HG02678 (cell line): ENCODE measurements at regions not wholly inside any gene's neighbourhood (a gene's known extent, or its start where the extent isn't known, plus 50 kb on each side); places are given as distances from the start of the nearest gene placed in this dataset.

Experiments
- ATAC-seq: cut with Tn5 transposase; IDR thresholded peaks from one replicate; pipeline ENCODE4 v1.9.1; 2021; ENCODE audit warnings: mild to moderate bottlenecking, moderate library complexity; ENCODE audit not compliant: unreplicated experiment

DNA sequence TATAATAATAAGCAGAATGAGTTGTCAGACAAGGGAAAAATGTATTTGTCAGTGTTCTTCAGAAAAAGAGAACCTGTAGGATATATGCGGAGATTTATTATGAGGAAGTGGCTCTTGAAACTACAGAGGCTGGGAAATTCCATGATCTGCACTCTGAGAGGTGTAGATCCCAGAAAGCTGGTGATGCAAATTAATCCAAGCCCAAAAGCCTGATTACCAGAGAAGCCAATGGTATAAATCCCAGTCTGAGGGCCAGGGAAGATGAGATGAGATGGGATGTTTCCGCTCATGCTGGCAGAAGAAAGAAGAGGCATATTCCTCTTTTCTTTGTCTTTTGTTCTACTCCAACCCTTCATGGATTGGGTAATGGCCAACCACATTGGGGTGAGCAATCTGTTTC lies 732.8 kb upstream of the IGFBP3 start:
- ATAC-seq: no peak

DNA sequence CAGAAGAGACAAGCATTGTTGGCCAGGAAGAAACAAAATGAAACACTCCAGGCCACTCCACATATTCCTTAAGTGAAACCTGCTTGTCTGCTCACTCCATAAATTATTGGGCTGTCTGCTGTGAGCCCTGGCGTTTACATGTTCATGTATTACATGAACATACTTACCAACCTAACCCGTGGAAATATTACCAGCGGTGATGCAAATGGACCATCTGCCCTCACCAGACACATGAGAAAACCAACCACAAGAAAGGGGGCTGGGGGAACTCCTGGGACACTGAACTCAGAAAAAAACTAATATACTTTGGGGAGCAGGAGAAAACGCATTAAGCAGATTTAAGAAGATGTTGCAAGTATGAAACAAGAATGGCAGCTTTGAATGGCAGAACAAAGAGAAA lies 731.2 kb upstream of the IGFBP3 start:
- ATAC-seq: no peak

DNA sequence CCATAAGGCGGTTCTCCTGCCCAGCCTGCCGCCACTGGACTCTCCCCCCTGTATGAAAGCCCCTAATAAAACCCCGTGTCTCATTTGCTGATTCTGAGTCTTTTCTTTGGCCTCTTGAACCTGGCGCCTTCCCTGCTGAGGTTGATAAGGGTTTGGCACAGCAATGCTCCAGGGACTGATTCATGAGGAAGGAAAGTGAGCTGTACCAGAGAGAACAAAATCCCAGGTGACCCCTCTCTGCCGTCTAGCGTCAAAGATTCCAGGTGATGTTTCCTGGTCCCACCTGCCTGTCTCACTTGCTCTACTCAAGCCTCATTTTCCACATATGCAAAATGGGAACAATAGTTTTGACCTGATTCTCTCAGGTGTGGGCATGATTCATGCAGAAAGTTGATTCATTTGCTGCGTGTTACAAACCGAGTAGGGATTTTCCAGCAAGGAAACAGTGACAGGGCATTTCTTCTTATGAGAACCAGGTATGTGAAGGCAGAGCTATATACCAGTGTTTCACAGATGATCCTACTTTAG lies 730.6 kb upstream of the IGFBP3 start:
- ATAC-seq: no peak

DNA sequence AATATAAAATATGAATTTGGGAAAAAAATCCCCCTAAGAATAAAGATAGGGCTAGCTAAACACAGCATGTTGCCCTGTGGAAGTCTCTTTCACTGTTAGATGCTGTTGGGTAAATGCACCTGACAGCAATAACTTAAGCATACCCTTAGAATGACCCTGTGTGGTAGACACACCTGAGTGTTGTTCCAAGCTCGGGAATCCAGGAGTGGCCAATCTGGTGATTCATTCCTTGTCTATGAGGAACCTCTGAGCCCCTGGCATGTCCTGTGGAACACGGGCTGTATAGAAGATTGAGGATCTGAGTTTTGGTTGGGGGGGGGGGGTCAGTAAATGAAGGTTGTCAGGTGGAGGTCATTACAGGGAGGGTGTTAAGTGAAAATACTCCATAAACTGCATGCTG lies 730.0 kb upstream of the IGFBP3 start:
- ATAC-seq: no peak

DNA sequence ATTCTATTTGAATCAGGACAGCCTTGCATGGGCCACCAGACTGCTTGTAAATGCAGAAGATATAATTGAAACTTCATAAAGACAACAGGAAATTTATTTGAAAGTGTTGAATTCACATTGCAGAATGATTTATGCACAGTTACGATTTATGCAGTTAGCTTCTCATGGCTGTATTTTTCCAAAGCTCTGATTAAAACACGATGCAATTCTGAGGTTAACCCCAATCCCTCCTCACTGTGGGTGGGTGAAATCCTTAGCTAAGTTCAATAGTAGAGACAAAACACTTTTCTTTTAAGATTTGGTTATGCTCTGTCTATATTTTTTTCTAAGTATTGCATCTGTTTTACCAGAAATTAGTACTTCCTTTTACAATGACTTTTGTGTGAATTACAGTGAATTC lies 728.8 kb upstream of the IGFBP3 start:
- no peak for ATAC-seq

DNA sequence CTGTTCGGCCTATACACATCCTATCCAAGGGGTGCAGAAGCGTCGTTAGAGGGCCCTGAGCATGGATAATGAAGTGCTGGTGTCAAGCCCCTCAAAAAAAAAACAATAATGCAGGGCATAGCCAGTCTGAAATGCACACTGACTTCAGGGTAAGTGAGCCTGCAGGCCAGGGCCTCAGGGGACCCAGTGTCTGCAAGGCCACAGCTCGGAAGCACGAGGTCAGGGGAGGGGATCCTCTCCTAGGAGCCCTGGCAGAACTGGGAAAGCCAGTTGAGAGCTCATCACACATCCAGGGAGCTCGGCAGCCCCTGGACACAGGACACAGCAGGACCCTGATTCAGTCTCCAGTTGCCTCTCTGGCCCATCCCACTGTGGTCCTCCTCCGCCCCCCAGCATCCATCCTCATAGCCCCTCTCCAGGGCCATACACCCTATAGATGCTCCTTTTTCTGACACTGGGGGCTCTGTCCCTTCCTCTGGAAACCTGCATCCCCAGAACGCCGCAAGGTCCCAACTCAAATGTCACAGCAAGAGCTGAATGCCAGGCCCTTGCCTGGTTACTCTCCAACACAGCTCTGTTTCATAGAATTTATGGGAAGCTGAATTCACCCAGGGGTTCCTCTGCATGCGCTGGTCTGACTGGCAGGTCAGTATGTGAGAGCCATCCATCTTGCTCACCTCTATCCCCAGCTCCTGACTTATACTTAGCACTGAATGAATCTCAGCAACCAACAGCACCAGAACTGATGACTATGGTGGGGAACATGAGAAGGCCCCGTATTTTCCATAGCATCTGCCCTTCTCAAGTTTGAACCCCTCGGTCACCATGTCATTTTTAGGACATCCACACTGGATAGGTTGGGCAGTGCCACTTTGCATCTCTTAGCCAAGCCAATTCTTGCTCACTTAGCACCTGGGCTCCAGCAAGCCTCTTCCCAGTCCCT lies 717.0 kb upstream of the IGFBP3 start:
- ATAC-seq: no peak

DNA sequence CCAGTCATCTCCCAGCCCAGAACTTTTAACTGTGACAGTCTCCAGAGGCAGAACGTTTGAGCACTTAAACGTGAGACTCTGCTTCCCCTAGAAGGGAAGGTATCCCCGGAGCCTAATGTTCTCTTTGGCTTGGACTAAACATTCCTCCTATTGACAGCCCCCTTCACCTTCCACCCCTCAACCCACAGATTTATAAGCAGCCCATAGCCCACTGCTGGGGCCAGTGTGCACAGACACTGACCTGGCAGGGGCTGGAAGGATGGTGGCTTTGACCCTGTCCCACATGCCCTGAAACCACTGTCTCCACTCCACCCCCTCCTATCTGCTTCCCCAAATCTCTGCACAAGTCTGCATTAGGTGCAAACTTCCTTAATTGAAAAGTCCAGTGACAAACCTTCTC lies 715.0 kb upstream of the IGFBP3 start:
- ATAC-seq: no peak

DNA sequence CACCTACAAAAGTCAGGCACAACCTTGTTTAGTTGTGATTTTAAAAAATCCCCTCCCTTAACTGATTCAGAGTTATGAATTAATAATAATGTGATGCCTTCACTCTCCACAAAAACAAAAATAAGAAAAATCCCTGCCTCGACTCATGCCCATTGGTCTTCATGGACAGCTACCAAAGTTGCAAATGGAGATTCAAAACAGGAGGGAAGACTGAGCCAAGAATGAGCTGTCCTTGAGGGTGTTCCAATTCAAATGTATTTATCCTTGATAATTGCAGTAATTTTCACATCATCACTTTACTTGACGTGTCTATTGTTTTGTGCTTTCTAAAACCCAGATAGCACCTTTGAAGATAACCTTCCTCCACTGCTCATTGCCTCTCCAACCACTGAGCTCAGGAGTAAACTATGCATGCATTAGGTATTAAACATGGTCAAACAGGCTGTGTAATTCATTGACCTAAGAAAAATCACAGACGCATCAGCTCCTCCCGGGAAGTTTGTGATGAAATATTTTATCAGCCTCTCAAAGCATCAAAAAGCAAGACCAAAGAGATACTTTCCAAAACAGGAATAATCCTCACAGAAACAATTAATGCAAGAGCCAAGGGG lies 712.7 kb upstream of the IGFBP3 start:
- no peak for ATAC-seq

DNA sequence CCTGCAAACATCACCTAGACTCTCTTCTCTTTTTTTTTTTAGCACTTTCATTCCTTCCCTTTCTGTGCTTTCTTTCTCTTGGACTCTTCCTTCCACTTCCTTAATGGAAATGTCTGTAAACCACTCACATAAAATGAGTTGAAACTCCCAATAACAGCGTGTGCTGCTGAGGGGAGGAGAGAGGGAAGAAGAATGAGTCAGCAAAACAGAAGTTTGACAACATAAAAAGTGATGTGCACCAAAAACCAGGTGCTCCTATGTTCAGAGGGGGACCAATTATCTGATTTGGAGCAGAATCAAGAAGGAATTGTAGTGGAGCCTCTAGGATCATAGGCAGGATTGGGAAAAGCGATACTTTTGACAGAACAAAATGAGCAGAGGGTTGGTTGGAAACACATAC lies 712.1 kb upstream of the IGFBP3 start:
- no peak for ATAC-seq

DNA sequence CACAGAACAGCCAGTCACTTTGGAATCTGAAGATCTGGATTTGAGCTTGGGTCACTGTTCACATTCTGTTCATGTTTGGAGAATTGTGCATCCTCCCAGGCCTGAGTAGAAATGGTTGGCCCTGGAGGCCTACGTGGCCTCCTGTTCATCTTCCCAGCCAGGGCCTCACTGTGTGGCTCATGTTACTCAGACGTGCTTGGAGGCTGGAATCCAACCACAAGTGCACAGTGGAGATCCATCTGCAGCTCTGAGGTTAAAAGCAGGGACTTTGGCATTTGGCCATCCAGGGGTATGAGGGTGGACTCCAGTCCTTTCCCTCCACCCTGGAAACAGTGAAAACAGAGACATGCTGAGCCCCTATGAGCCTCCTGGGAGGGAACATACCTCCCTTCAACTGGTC lies 709.0 kb upstream of the IGFBP3 start:
- no peak for ATAC-seq

DNA sequence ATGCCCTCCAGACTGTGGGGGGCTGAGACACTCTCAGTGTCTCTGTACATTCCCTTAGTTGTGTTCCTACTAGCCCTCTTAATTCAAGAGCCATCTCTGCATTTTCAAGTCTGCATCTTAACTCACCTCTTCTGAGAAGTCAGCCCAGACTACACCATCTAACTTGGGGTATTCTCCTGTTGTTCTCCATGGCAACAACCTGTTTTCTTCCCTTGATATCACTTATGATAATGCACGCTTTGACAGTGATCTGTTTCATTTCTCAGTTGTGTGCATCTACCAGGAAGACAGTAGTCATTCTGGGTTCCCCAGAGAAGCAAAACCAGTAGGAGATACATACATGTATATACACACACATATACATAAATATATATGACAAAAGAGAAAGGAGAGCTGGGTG lies 707.3 kb upstream of the IGFBP3 start:
- ATAC-seq: no peak

DNA sequence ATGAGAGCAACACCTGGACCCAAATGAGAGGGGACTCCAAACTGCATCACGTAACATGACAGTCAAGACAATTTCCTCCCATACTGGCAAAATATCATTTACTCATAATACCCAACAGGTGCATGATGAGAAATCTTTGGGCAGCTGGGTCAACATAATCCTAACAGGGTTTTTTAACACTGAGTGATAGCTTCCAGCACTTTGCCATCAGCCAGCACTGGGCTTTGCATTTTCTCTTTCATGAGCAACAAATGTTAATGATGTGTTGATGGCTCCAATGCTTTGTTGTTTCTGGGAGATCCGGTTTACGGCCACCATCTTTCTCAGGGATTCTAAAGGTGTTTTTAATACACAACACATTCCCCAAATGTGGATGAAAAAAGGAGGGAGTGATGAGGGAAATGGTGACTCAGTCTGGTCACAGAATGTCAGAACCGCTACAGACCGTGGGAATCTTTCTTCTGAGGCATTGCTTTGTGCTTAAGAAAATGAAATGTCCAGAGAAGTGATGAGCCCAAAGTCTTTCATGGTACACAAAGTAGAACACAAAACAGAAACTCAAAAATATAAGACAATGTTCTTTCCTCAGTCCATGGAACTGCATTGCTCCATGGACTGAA lies 705.7 kb upstream of the IGFBP3 start:
- no peak for ATAC-seq

DNA sequence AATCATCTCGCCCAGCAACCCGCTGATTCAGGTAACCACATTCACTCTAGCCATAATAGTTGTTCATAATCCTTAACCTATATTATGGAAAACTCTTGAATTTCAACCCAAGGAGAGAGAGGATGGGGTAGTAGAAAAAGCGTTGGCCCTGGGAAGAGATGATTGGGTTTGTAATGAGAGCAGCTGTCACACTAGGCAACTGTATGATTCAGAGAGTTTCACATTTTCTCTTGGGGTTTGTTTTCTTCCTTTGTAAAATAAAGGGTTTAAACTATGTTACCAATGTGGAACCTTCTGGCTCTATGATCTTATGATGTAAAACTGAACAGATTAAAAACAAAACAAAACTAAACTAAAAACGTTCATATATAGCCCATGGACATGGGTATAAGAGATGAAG lies 705.2 kb upstream of the IGFBP3 start:
- ATAC-seq: no peak

DNA sequence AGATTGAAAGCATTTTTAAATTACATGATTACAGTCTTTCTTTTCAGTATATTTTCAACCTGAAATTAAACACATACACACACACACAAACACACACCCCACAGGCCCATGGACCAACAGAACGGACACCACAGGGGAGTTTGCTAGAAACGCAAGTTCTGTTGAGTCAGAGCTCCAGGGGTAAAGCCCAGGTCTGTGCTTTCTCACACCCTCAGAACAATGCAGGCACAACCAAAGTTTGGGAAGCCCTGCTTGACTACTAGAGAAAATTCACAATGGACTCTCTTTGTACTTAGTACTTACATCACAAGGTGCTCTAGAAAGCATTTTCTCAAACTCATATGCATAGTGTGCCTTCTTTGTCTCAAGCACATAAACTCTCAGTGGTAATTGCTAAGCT lies 704.0 kb upstream of the IGFBP3 start:
- no peak for ATAC-seq

DNA sequence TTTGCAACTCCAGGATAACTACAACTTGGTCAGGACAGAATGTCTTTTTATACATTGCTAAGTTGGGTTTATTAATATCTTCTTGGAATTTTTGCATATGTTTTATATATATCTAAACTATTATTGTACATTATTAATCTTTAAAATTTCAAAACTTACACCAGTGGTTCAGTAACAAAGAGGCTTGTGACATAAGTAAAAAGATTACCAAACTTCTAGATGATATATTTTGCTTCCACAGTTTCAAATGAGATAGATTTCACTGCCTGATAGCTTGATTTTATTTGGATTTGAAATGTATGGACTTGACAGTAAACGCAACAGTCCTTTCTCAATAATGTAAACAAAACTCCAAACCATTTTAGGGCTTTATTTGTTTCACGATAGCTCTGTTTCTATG lies 701.2 kb upstream of the IGFBP3 start:
- no peak for ATAC-seq

DNA sequence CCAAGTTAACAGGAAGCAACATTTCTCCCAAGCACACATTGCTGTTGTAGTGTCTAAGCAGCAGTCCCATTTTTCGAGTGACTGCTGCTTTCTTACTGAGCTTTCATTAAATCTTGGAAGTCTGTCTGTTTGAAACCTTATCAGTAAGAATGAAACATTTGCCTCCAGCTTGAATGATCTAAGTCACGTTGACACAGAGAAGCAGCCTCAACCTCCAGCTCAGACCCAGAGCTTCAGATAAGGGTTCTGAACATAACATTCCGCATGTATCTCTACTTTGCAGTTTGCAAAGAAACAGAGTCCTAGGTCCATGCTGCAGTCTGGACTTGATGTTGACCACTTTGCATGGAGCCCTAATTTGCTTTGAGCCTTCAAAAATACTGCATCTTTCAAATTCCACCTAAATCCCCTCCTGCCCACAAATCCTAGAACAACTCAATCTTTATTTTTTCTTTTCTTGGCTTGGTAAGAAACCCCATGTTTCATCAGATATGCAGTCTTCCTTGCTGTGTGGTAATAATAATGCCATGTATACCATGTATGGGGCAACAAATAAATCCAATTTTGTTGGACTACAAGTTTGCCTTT lies 698.7 kb upstream of the IGFBP3 start:
- ATAC-seq: no peak

DNA sequence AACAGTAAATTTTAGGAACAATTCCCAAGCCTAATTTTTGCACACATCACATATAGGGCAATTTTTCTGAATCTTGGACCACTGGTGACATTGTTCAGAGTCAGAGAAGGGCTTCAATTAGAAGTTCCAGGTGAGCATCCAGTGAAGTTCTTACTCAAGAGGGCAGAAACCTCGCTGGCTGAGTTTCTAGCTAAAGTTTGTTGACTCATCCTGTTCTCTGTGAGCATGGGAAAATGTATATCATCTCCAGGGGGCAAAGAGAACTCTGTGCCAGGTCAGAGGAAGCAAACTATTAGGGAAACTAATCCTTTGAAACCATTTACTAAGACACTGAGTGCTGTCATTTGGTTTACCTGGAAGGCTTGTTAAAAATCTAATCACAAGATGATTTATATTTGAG lies 695.6 kb upstream of the IGFBP3 start:
- ATAC-seq: no peak

DNA sequence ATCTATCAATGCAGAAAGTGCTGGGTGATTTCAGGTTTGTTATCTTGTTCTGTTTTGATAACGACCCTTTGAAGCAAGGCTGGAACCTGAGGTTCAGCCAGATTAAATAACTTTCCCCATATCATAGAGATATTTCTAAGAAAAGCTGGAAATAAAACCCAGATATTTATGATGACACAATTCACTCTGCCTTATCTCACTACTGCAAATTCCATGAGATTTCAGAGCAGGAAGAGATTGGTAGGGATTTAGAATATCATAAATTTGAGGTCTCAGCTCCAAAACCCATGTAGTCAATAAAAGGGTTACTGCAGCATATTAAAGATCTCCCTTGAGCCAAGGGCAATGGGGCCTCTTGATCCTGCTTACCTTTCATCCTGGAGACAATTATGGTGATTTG lies 692.5 kb upstream of the IGFBP3 start:
- ATAC-seq: no peak

DNA sequence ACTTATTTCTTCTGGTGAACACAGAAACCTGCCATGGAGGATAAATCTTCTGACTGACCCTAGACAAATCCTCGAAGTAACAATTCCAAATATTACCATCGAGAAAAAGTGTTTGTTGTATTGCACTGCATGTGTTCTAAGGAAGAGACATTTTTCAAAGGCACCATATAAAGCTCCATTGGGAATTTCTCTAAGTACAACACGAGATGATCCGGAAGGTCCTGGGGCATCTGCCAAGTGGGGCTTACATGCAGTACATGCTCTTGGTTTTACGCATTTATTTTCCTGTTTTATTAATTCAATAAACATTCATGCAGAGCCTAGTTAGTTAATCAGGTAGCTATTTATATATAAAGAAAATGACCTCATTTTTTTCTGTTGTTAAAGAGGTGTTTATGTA lies 692.0 kb upstream of the IGFBP3 start:
- ATAC-seq: no peak

DNA sequence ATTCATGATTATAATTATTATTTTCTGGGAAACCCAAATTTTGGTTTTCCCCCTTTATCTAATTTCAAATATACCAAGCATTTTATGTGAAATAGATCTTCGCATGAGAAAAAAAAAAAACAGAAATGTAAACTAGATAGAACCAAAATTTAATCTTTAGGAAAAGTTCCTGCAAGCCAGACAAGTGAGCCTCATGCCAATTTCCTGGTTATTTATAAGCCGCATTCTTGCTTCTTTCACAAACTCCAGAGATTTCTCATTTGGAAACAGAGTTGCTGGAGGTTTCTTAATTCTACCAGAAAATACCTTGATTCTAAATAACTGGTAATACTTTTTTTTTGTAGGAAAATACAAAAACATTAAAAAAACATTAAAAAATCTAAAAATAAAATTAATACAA lies 690.4 kb upstream of the IGFBP3 start:
- no peak for ATAC-seq

DNA sequence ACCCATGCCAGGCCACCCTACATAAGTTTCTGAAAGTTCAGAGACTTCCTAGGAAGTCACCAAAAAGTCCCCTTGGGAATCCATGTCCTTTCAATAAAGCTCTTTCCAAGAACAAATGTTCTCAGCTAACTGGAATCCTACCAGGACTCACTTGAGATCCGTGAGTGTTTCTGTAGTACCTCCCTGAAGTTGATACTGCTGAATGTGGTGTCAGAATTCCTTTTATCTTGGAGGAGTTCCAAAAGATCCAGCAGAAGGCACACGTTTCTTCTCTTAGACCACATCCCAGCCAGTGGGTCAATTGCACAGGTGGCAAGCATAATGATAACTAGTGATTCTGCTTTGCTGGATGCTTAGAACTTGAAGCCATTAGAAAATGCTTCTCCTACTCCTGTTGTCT lies 689.7 kb upstream of the IGFBP3 start:
- no peak for ATAC-seq

DNA sequence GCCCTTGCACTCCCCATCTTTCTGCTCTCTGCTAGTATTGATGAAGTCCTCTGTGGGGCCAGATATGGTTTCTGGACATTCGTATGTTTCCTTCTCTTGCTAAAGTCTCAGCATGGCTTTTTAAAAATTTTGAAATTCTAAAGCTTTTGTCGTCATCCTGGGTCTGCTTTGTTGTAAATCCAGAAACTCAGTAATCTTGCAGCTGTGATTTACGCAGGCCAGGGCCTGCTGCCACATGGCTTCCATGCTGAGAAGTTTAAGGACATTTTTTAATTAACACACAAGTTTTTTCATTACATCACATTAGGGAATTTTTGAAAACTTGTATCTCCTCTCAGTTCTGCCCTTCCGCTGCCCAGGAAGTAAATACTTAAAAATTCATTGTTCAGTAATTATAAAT lies 686.1 kb upstream of the IGFBP3 start:
- no peak for ATAC-seq
